GM04504 (cell line): ENCODE measurements at regions not wholly inside any gene's neighbourhood (a gene's known extent, or its start where the extent isn't known, plus 50 kb on each side); places are given as distances from the start of the nearest gene placed in this dataset.
A peak's percentile ranks its signal among the peaks of the same experiment; 100 is the strongest.

ENCODE experiments used
- DNase-seq: peaks from one replicate; pipeline ENCODE4 v3.0.0-alpha.2; 2012; ENCODE audit warnings: low read depth

DNA sequence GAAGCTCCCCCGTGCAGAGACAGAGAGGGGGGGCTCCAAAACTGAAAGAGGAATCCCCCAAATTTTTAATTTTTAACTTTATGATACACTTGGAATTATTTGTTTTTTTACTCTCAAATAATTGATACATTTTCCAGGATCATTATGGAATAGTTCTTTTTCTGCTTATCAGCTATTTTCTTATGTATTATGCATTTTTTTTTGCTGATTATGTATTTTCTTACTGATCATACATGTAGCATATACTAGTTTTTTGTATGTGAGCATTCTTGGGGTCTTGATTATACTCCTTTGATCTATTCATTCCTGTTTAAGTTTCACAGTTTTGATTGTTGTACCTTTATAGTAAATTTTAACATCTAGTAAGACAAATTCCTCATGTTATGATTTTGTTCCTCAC is 55.5 kb upstream of the LDHB start:
- DNase-seq = no peak

DNA sequence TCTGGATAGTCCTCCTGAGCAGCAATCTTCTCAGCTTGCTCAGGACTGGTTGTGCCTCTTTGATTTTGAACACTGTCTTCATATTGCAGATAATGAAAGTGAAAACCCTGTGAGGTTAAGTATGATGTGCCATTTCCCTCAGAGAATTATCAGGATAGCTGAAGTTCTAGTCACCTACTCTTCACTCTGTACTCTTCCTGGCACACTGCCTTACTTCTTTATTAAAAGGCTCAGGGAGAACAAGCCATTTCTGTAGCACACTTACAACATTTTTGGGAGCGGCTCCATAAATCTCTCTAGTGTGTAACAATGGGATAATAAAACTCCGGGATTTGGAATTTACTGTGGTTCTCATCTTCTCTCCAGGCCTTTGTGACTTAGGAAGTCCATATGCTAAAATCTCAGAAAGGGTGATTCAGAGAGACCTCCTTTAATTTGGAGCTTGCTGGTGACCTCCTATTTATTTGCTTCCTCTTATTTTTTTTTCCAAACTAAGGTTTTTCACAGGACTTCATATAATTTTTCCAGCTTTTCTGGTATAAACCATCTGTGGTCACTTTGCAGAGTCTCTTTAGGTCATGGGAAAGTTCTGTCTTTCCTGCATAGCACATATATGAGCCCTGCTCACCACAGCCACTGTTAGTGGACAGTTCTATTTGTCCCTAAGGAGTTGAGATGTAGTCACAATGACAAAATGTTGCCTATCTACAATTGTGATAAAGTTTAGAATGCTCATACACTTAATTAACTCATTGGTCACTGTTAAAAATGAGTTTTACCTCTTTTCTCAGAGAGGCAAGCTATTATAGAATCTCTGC is 53.5 kb upstream of the LDHB start:
- DNase-seq = peak; percentile 43
